Psoas muscle (tissue), 7 donors: ENCODE measurements at regions not wholly inside any gene's neighbourhood (a gene's known extent, or its start where the extent isn't known, plus 50 kb on each side); places are given as distances from the start of the nearest gene placed in this dataset.
A peak's percentile ranks its signal among the peaks of the same experiment; 100 is the strongest.
"Not testable (repeated sequence)": the region's sequence is repeated elsewhere in the genome, so short reads cannot be mapped to it uniquely, and the experiment has no call there.

ENCODE experiments used
- ATAC-seq, 4 donors: fragments of 200-7000 bp; cut with Tn5 transposase; one replicate each; pipeline ENCODE4 v1.9.1; 2020; ENCODE audit warnings: moderate library complexity in 3 of 4, mild to moderate bottlenecking in 2 of 4
- DNase-seq, 2 donors: peaks; one replicate each; pipeline ENCODE4 v3.0.0-alpha.2; 2020
- H3K27ac ChIP-seq: fragments of 200-600 bp; one replicate; pipeline ENCODE4 v1.8.0; 2022
- H3K27me3 ChIP-seq, 3 donors: fragments of 200-600 bp in 1 of 3; one replicate each; pipeline versions ENCODE4 v1.6.1 to v1.8.0; 2013 to 2022; ENCODE audit warnings: low read length in 2 of 3, mild to moderate bottlenecking in 2 of 3, moderate library complexity in 1 of 3; ENCODE audit not compliant: insufficient read depth in 3 of 3
- H3K36me3 ChIP-seq, 2 donors: fragments of 200-600 bp in 1 of 2; one replicate each; pipeline versions ENCODE4 v1.6.1 to v1.8.0; 2013 to 2022; ENCODE audit warnings: low read depth in 1 of 2, mild to moderate bottlenecking in 1 of 2, moderate library complexity in 1 of 2; ENCODE audit not compliant: insufficient read depth in 1 of 2
- H3K4me1 ChIP-seq: fragments of 200-600 bp; one replicate; pipeline ENCODE4 v1.8.0; 2022
- H3K4me3 ChIP-seq: fragments of 200-600 bp; one replicate; pipeline ENCODE4 v1.8.0; 2022; ENCODE audit warnings: mild to moderate bottlenecking
- H3K9me3 ChIP-seq: fragments of 200-600 bp; one replicate; pipeline ENCODE4 v1.8.0; 2022
- WGBS, 3 donors: extraction: QIAGEN DNeasy Blood & Tissue Kit; methylation state at CpG; one replicate each; pipeline versions ENCODE4 v1.1.6 to v1.1.7; 2013; 5-methylcytosine and 5-hydroxymethylcytosine counted together
- intact Hi-C, 2 donors: fragments of 100-400 bp; cut with DNase I; formaldehyde crosslinking; loops; one replicate each; pipeline versions ENCODE4 v1.11.0 to v1.14.2; 2022
- donor health status: healthy with polysubstance abuse.
- donor health status: DM: no; HTN: no; CAD: no; lungs with moderate emphysema.
- donor health status: Bipolar disorder and iron deficiency.
- donor health status: healthy.
- donor health status: DM: yes; HTN: yes; CAD: no.
- donor health status: DM: no; HTN: no; CAD: no.
- donor health status: DM: yes; HTN: yes; CAD: no.

DNA sequence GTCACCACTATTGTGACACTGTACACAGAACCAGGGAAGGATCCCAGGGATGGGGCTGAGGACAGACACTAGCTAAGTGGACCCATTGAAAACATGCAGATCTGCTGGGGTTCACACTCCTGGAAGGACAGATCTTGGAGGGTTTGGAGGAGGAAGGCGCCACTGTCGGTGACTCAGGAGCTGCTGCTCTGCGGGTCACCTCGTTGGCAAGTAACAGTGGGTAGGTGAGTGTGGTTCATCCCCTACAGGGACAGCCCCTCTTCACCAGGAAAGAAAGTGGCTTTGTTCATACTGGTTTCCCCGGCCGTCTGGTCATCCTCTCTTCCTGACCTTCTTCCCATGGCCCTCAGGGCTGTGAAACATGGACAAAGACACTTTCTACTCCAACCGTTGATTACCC, 139.5 kb downstream of the POTEB start:
- H3K36me3 ChIP-seq, intact Hi-C loops, H3K4me3 ChIP-seq, H3K27ac ChIP-seq, H3K4me1 ChIP-seq, H3K9me3 ChIP-seq, H3K27me3 ChIP-seq, DNase-seq, ATAC-seq: not testable (repeated sequence)
- WGBS, 3 donors: no CpG with 5 or more reads among the region's 7 CpGs

DNA sequence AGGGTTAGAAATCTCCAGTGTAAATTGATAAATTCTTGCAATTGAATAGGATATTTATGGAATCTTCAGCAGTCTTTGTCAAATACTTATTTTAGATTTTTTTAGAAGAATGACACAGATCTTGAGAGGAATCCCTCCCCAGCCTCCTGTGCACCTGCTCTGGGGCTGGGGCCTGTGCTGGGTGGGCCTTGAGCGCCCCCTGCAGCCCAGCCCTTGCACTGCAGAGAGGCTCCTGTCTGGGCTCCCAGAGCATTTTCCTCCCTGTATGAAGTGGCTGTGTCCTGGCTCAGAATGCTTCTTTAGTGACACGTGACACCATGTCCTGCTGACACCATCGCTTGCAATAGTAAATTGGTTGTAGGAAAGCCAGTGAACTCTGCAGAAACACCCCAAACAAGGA, 141.1 kb downstream of the POTEB start:
- H3K27ac ChIP-seq, DNase-seq, ATAC-seq, H3K27me3 ChIP-seq, H3K4me1 ChIP-seq, H3K36me3 ChIP-seq, intact Hi-C loops, H3K9me3 ChIP-seq, H3K4me3 ChIP-seq: not testable (repeated sequence)
- WGBS, 3 donors: no CpG with 5 or more reads among the region's 3 CpGs

DNA sequence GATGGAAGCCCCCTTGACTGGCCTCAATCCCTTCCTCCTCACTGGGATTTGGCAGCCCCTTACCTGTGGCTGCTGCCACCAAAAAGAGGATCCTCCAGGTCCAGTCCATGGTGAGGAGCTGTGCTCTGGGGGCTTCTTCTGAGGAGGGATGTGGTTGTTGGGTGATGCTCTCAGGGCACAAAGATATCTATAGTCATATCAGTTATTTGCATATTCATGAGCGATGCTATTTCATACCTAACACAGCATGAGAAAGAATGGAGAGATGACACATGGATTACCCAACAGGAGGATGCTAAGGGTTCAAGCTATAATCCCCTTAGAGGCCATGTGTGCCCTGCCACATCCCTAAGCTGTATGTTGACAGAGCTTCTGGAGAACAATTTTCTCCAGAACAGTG, 141.7 kb downstream of the POTEB start:
- H3K27ac ChIP-seq, H3K36me3 ChIP-seq, H3K27me3 ChIP-seq, DNase-seq, H3K9me3 ChIP-seq, H3K4me3 ChIP-seq, H3K4me1 ChIP-seq, intact Hi-C loops, ATAC-seq: not testable (repeated sequence)
- no CpG with 5 or more reads among the region's 1 CpG for WGBS, 3 donors

DNA sequence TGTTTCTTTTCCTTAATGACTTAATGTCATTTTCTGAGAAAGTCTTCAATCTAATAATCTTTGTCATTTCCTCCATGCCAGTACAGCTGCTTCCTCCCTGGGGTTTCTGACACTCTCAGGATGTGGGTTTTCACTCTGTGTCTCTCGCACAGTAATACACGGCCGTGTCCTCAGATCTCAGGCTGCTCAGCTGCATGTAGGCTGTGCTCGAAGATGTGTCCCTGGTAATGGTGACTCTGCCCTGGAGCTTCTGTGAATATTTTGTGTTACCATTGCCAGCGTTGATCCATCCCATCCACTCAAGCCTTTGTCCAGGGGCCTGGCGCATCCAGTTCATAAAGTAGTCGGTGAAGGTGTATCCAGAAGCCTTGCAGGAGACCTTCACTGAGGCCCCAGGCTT, 142.2 kb downstream of the POTEB start:
- H3K27ac ChIP-seq, intact Hi-C loops, H3K36me3 ChIP-seq, H3K4me3 ChIP-seq, H3K27me3 ChIP-seq, ATAC-seq, H3K4me1 ChIP-seq, DNase-seq, H3K9me3 ChIP-seq: not testable (repeated sequence)
- WGBS, 3 donors: no CpG with 5 or more reads among the region's 7 CpGs

GRCh38 chr15:21731496-21731895, 146.0 kb downstream of the POTEB start:
- no CpG with 5 or more reads among the region's 5 CpGs for WGBS, 3 donors
- ATAC-seq: not testable (repeated sequence)

DNA sequence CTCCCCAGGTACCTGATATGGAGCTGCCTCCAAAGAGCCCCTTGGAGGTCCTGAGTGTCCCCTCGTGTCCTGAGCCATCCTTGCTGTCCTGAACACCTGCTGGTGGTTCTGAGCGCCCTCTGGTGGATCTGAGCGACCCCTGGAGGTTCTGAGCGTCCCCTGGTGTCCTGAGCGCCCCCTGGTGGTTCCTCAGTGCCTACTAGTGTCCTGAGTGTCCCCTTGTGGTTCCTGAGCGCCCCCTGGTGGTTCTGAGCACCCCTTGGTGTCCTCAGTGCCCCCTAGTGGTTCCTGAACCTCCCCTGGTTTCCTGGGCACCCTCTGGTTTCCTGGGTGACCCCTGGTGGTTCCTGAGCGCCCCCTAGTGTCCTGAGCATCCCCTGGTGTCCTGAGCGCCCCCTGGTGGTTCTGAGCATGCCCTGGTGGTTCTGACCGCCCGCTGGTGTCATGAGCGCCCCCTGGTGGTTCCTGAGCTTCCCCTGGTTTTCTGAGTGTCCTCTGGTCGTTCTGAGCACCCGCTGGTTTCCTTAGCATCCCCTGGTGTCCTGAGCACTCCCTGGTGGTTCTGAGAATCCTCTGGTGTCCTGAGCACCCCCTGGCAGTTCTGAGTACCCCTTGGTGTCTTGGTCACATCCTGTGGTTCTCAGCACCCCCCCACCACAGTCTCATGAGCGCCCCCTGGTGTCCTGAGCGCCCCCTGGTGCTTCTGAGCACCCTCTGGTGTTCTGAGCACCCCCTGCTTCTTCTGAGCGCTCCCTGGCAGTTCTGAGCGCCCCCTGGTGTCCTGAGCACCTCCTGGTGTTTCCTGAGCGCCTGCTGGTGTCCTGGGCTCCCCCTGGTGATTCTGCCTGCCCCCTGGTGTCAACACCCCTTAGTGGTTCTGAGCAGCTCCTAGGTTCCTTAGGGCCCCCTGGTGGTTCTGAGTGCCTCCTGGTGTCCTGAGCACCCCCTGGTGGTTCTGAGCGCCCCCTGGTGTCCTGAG, 146.8 kb downstream of the POTEB start:
- H3K27me3 ChIP-seq, H3K27ac ChIP-seq, DNase-seq, H3K9me3 ChIP-seq, H3K36me3 ChIP-seq, H3K4me3 ChIP-seq, H3K4me1 ChIP-seq, intact Hi-C loops: not testable (repeated sequence)
- WGBS, 3 donors: no CpG with 5 or more reads among the region's 19 CpGs
- peak in 3 of 4 donors; percentile 63 to 80 (median 71) for ATAC-seq

More at GRCh38 chr15:21731496-21731895, 146.0 kb downstream of the POTEB start:
- intact Hi-C loops, DNase-seq, H3K27me3 ChIP-seq, H3K4me1 ChIP-seq, H3K36me3 ChIP-seq, H3K4me3 ChIP-seq, H3K27ac ChIP-seq, H3K9me3 ChIP-seq: not testable (repeated sequence)

DNA sequence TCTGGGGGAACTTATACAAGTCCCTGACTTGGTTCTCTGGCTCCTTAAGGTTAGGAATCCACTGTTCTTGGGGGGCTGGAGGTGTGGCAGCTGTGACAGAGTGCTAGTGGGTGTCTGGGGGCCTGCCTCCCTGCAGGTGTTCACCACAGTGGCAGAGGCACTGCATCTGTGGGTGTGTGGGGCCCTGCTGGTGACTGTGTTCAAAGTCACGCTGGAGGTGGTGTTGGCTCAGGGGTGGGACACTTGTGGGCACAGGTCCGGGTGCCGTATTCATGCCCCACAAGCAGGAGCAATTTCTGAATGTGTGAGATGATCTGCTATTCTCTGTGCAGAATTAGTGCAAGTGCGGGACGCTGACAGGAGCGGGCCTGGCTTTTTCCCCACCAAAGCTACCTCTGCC, 152.5 kb downstream of the POTEB start:
- H3K4me3 ChIP-seq, ATAC-seq, H3K4me1 ChIP-seq, H3K9me3 ChIP-seq, DNase-seq, H3K27me3 ChIP-seq, H3K36me3 ChIP-seq, H3K27ac ChIP-seq, intact Hi-C loops: not testable (repeated sequence)
- no CpG with 5 or more reads among the region's 6 CpGs for WGBS, 3 donors

DNA sequence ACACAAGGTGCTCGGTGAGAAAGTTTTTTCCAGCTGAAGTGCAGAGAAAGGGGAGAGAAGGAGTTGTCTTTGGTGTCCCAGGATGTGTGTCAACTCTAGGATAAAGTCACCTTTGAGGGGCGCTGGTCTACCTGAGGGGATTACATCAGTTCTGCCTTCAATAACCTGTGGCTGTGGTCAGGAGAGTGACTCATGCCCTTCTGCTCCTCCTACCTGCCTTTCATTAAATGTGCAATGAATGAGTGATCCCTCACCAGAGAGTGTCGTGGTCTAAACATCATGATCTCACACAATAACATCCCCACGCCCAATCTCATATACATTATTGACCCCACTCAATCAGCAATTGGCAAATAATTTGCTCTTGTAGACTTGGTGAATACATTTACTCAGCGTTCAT, 156.4 kb downstream of the POTEB start:
- intact Hi-C loops, DNase-seq, H3K4me1 ChIP-seq, H3K27me3 ChIP-seq, ATAC-seq, H3K36me3 ChIP-seq, H3K27ac ChIP-seq, H3K4me3 ChIP-seq, H3K9me3 ChIP-seq: not testable (repeated sequence)
- no CpG with 5 or more reads among the region's 5 CpGs for WGBS, 3 donors

GRCh38 chr15:21718779-21719178, 158.8 kb downstream of the POTEB start:
- H3K4me1 ChIP-seq, intact Hi-C loops, H3K4me3 ChIP-seq, H3K27ac ChIP-seq, H3K9me3 ChIP-seq, DNase-seq, H3K27me3 ChIP-seq, ATAC-seq, H3K36me3 ChIP-seq: not testable (repeated sequence)
- no CpG with 5 or more reads among the region's 4 CpGs for WGBS, 3 donors

GRCh38 chr15:21718108-21718507, 159.4 kb downstream of the POTEB start:
- H3K27ac ChIP-seq, DNase-seq, H3K4me3 ChIP-seq, H3K9me3 ChIP-seq, ATAC-seq, H3K36me3 ChIP-seq, H3K27me3 ChIP-seq, H3K4me1 ChIP-seq, intact Hi-C loops: not testable (repeated sequence)
- no CpG with 5 or more reads among the region's 2 CpGs for WGBS, 3 donors

DNA sequence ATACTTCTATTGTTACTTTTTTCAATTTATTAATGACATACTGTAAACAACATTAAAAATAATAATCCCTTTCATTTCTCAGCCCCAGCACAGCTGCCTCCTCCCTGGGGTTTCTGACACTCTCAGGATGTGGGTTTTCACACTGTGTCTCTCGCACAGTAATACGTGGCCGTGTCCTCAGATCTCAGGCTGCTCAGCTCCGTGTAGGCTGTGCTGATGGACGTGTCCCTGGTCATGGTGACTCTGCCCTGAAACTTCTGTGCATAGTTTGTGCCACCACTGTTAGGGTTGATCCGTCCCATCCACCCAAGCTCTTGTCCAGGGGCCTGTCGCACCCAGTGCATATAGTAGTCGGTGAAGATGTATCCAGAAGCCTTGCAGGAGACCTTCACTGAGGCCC, 159.9 kb downstream of the POTEB start:
- H3K36me3 ChIP-seq, intact Hi-C loops, H3K27me3 ChIP-seq, DNase-seq, H3K4me1 ChIP-seq, H3K4me3 ChIP-seq, H3K9me3 ChIP-seq, H3K27ac ChIP-seq, ATAC-seq: not testable (repeated sequence)
- no CpG with 5 or more reads among the region's 8 CpGs for WGBS, 3 donors
